ENCODE measurements at regions not wholly inside any gene's neighbourhood (a gene's known extent, or its start where the extent isn't known, plus 50 kb on each side); places are given as distances from the start of the nearest gene placed in this dataset.

DNA sequence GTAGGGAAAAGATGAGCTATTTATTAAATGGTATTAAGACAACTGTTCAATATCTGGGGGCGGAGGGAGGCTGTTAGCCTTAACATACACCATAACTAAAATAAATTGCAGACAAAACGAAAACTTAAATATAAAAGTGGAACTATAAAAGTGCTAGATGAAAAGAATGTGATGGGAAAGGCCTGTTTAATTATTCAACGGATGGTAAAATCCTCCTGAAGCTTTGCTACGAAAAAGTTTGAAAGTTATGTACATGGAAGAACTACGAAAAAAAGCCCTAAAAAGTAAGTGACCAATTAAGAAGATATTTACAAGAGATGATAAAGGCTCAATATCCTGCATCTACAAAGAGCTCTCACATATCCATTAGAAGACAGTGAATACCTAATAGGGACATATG is 197.8 kb upstream of the IER5L start:
- ChIA-PET CTCF (no interaction called here), POLR2A (ENCODE audit: low non-redundant PET) (no interaction called here)
- no peak overlapping the region for H3K4me3 ChIP-seq (ENCODE audit: low read depth, low read length, poor library complexity, severe bottlenecking)
- H3K4me1 ChIP-seq (ENCODE audit: insufficient read depth, low read length, poor library complexity, severe bottlenecking), result no peaks in the 10 kb centered on the region
- no TSS peak for BruUV-seq (replicated peaks)
- H3K9me3 ChIP-seq (ENCODE audit: low read depth, low read length, poor library complexity, severe bottlenecking), result no peaks in the 10 kb centered on the region
- no peak for DNase-seq (ENCODE audit: low spot score)
- H3K36me3 ChIP-seq (ENCODE audit: insufficient read depth, low read length, poor library complexity, severe bottlenecking), result no peaks in the 10 kb centered on the region
- intact Hi-C loops (cut with micrococcal nuclease; ENCODE audit: unreplicated experiment), result no loop called here
- H3K27ac ChIP-seq (ENCODE audit: low read depth, low read length, poor library complexity, severe bottlenecking), result no peak overlapping the region
- no peak for TF ChIP-seq EZH2 (IDR thresholded peaks at IDR 0.05; ENCODE audit: borderline replicate concordance, low read depth, low read length, poor library complexity, severe bottlenecking)
- TF ChIP-seq, protein P1, sequence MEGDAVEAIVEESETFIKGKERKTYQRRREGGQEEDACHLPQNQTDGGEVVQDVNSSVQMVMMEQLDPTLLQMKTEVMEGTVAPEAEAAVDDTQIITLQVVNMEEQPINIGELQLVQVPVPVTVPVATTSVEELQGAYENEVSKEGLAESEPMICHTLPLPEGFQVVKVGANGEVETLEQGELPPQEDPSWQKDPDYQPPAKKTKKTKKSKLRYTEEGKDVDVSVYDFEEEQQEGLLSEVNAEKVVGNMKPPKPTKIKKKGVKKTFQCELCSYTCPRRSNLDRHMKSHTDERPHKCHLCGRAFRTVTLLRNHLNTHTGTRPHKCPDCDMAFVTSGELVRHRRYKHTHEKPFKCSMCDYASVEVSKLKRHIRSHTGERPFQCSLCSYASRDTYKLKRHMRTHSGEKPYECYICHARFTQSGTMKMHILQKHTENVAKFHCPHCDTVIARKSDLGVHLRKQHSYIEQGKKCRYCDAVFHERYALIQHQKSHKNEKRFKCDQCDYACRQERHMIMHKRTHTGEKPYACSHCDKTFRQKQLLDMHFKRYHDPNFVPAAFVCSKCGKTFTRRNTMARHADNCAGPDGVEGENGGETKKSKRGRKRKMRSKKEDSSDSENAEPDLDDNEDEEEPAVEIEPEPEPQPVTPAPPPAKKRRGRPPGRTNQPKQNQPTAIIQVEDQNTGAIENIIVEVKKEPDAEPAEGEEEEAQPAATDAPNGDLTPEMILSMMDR (conservative IDR thresholded peaks at IDR 0.05; ENCODE audit: low read depth, low read length), result no peak
- no peaks in the 10 kb centered on the region for H3K27me3 ChIP-seq (replicated peaks; ENCODE audit: insufficient read depth, low read depth, low read length, poor library complexity)

DNA sequence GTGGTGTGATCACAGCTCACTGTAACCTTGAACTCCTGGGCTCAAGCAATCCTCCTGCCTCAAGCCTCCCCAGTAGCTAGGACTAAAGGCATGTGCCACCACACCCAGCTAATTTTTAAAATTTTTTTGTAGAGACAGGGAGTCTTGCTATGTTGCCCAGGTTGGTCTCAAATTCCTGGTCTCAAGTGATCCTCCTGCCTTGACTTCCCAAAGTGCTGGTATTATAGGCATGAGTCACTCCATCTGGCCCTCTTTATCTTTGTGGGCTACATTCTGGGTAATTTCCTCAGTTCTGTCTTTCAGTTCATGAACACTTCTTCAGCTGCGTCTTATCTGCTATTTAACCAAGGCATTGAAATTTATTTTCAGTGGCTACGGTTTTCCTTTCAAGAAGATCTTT is 196.6 kb upstream of the IER5L start:
- Histone ChIP-seq H3K36me3 (ENCODE audit: insufficient read depth, low read length, poor library complexity, severe bottlenecking) (no peaks in the 10 kb centered on the region), H3K27me3 (replicated peaks; ENCODE audit: insufficient read depth, low read depth, low read length, poor library complexity) (no peaks in the 10 kb centered on the region), H3K4me1 (ENCODE audit: insufficient read depth, low read length, poor library complexity, severe bottlenecking) (no peaks in the 10 kb centered on the region), H3K9me3 (ENCODE audit: low read depth, low read length, poor library complexity, severe bottlenecking) (no peaks in the 10 kb centered on the region), H3K4me3 (ENCODE audit: low read depth, low read length, poor library complexity, severe bottlenecking) (no peak overlapping the region), H3K27ac (ENCODE audit: low read depth, low read length, poor library complexity, severe bottlenecking) (no peak overlapping the region)
- DNase-seq (ENCODE audit: low spot score), result no peak
- CTCF ChIA-PET, result no interaction called here
- TF ChIP-seq, protein P1 (conservative IDR thresholded peaks at IDR 0.05; ENCODE audit: low read depth, low read length), result no peak
- TF ChIP-seq EZH2 (IDR thresholded peaks at IDR 0.05; ENCODE audit: borderline replicate concordance, low read depth, low read length, poor library complexity, severe bottlenecking), result no peak
- BruUV-seq (replicated peaks), result no TSS peak
- intact Hi-C loops (cut with micrococcal nuclease; ENCODE audit: unreplicated experiment), result no loop called here
- POLR2A ChIA-PET (ENCODE audit: low non-redundant PET), result no interaction called here

DNA sequence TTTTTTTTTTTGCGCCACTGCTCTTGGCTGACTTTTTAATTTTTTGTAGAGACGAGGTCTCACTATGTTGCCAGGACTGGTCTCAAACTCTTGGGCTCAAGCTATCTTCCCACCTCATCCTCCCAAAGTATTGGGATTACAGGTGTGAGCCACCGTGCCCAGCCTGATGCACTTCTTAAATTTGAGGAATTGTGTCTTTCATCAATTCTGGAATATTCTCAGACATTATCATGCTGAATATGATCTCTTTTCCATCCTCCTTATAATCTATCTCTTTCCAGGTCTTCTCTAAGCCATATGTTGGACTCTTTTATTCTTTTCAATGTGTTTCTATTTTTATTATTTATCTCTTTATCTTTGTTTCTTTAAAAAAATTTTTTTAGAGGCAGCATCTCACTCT is 196.2 kb upstream of the IER5L start:
- no TSS peak for BruUV-seq (replicated peaks)
- ChIA-PET POLR2A (ENCODE audit: low non-redundant PET) (no interaction called here), CTCF (no interaction called here)
- Histone ChIP-seq H3K4me3 (ENCODE audit: low read depth, low read length, poor library complexity, severe bottlenecking) (no peak overlapping the region), H3K9me3 (ENCODE audit: low read depth, low read length, poor library complexity, severe bottlenecking) (no peaks in the 10 kb centered on the region), H3K4me1 (ENCODE audit: insufficient read depth, low read length, poor library complexity, severe bottlenecking) (no peaks in the 10 kb centered on the region), H3K36me3 (ENCODE audit: insufficient read depth, low read length, poor library complexity, severe bottlenecking) (no peaks in the 10 kb centered on the region), H3K27me3 (replicated peaks; ENCODE audit: insufficient read depth, low read depth, low read length, poor library complexity) (no peaks in the 10 kb centered on the region), H3K27ac (ENCODE audit: low read depth, low read length, poor library complexity, severe bottlenecking) (no peak overlapping the region)
- no peak for DNase-seq (ENCODE audit: low spot score)
- intact Hi-C loops (cut with micrococcal nuclease; ENCODE audit: unreplicated experiment), result no loop called here
- TF ChIP-seq, protein P1 (conservative IDR thresholded peaks at IDR 0.05; ENCODE audit: low read depth, low read length), result no peak
- TF ChIP-seq EZH2 (IDR thresholded peaks at IDR 0.05; ENCODE audit: borderline replicate concordance, low read depth, low read length, poor library complexity, severe bottlenecking), result no peak
